SU-DHL-6 (cell line): ENCODE measurements at regions not wholly inside any gene's neighbourhood (a gene's known extent, or its start where the extent isn't known, plus 50 kb on each side); places are given as distances from the start of the nearest gene placed in this dataset.

Source experiments
- H2AFZ ChIP-seq: fragments of 200-600 bp; sonication (generic); 2 replicates; pipeline ENCODE4 v1.6.1; 2014; ENCODE audit warnings: low read depth, mild to moderate bottlenecking, moderate library complexity, mixed read lengths, antibody characterized with exemption, low read length; ENCODE audit not compliant: severe bottlenecking
- H3F3A ChIP-seq: fragments of 200-600 bp; shearing (Covaris generic); 2 replicates; pipeline ENCODE4 v1.6.0; 2016; ENCODE audit warnings: antibody characterized with exemption, mild to moderate bottlenecking; ENCODE audit not compliant: insufficient read depth
- H3K27ac ChIP-seq: fragments of 200-600 bp; sonication (generic); 2 replicates; pipeline ENCODE4 v1.5.1; 2016; ENCODE audit warnings: low read depth, mild to moderate bottlenecking, low read length, moderate library complexity, mixed read lengths
- H3K27me3 ChIP-seq: fragments of 200-600 bp; sonication (generic), shearing (Covaris generic); 2 replicates; pipeline ENCODE4 v1.6.0; 2014; ENCODE audit warnings: mild to moderate bottlenecking, low read length
- H3K36me3 ChIP-seq: fragments of 200-600 bp; sonication (generic); 2 replicates; pipeline ENCODE4 v1.6.1; 2014; ENCODE audit warnings: mild to moderate bottlenecking, low read length, mixed read lengths
- H3K4me2 ChIP-seq: fragments of 300-600, 200-600 bp; shearing (Covaris generic), sonication (generic); 2 replicates; pipeline ENCODE4 v1.6.0; 2014; ENCODE audit warnings: low read length, low read depth, mild to moderate bottlenecking; ENCODE audit not compliant: poor library complexity, severe bottlenecking
- H3K4me3 ChIP-seq: fragments of 200-600 bp; sonication (generic); 2 replicates; pipeline ENCODE4 v1.5.1; 2014; ENCODE audit warnings: antibody characterized with exemption, low read length, mild to moderate bottlenecking, mixed read lengths; ENCODE audit not compliant: insufficient read depth, poor library complexity, severe bottlenecking
- H3K79me2 ChIP-seq: fragments of 200-600 bp; sonication (generic); 2 replicates; pipeline ENCODE4 v1.6.1; 2014; ENCODE audit warnings: mild to moderate bottlenecking, low read length, moderate library complexity; ENCODE audit not compliant: insufficient read depth
- H3K9ac ChIP-seq: fragments of 200-600 bp; sonication (generic); 2 replicates; pipeline ENCODE4 v1.7.0; 2014; ENCODE audit warnings: mild to moderate bottlenecking, low read length
- H3K9me2 ChIP-seq: fragments of 200-600 bp; sonication (generic); replicated peaks from 2 replicates; pipeline ENCODE4 v1.6.1; 2014; ENCODE audit warnings: low read length; ENCODE audit not compliant: insufficient read depth
- H3K9me3 ChIP-seq: fragments of 200-600 bp; sonication (generic); 2 replicates; pipeline ENCODE4 v1.6.1; 2014; ENCODE audit warnings: low read length, mixed read lengths; ENCODE audit not compliant: insufficient read depth
- H4K20me1 ChIP-seq: fragments of 200-600 bp; sonication (generic); 2 replicates; pipeline ENCODE4 v1.6.1; 2014; ENCODE audit warnings: low read depth, mild to moderate bottlenecking, antibody characterized with exemption, low read length, moderate library complexity, mixed read lengths
- EZH2phosphoT487 ChIP-seq: fragments of 200-600 bp; sonication (generic), shearing (Covaris generic); conservative IDR thresholded peaks from 2 replicates; pipeline ENCODE4 v1.6.1; 2018; ENCODE audit warnings: mild to moderate bottlenecking, antibody characterized with exemption, low read length, moderate library complexity, mixed read lengths
- TF ChIP-seq, protein P1 (sequence below): fragments of 200-600 bp; sonication (generic); IDR thresholded peaks from one replicate; pipeline ENCODE4 v1.5.1; 2017; ENCODE audit warnings: antibody characterized with exemption, mild to moderate bottlenecking, low read length, moderate library complexity; ENCODE audit not compliant: insufficient read depth, poor library complexity, severe bottlenecking

DNA sequence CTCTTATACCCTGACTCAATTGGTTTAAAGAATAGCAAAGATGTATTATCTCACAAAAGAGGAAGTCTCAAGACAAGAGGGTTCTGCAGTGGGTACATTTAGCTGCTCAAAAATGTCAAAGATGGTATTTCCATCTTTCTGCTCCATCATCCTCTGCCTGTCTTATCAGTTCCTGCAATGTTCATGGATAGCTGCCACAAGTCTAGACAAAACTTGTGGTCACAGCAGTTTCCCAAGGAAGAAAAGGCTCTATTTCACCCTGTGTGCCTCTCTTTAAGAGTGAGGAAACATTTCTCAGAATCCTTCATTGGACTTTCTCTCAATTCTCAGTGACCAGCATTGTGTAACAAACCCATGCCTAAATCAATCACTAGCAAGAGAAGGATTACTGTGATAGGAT lies 634.2 kb upstream of the AUTS2 start:
- Histone ChIP-seq H3K36me3 (no peaks in the 10 kb centered on the region), H3K27me3 (peaks cover 3% of the 10 kb centered on the region; the same call in 1 of the 2 replicates), H3K27ac (no peak overlapping the region), H3K79me2 (no peaks in the 10 kb centered on the region), H3K9ac (no peak overlapping the region), H3K9me2 (peaks cover 4% of the 10 kb centered on the region; the same call in 1 of the 2 replicates), H3K9me3 (no peaks in the 10 kb centered on the region), H3K4me3 (no peak overlapping the region), H3K4me2 (no peak overlapping the region), H2AFZ (no peak overlapping the region), H4K20me1 (no peaks in the 10 kb centered on the region), H3F3A (no peaks in the 10 kb centered on the region)
- TF ChIP-seq, protein P1, sequence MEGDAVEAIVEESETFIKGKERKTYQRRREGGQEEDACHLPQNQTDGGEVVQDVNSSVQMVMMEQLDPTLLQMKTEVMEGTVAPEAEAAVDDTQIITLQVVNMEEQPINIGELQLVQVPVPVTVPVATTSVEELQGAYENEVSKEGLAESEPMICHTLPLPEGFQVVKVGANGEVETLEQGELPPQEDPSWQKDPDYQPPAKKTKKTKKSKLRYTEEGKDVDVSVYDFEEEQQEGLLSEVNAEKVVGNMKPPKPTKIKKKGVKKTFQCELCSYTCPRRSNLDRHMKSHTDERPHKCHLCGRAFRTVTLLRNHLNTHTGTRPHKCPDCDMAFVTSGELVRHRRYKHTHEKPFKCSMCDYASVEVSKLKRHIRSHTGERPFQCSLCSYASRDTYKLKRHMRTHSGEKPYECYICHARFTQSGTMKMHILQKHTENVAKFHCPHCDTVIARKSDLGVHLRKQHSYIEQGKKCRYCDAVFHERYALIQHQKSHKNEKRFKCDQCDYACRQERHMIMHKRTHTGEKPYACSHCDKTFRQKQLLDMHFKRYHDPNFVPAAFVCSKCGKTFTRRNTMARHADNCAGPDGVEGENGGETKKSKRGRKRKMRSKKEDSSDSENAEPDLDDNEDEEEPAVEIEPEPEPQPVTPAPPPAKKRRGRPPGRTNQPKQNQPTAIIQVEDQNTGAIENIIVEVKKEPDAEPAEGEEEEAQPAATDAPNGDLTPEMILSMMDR = no peak
- no peak for TF ChIP-seq EZH2phosphoT487

DNA sequence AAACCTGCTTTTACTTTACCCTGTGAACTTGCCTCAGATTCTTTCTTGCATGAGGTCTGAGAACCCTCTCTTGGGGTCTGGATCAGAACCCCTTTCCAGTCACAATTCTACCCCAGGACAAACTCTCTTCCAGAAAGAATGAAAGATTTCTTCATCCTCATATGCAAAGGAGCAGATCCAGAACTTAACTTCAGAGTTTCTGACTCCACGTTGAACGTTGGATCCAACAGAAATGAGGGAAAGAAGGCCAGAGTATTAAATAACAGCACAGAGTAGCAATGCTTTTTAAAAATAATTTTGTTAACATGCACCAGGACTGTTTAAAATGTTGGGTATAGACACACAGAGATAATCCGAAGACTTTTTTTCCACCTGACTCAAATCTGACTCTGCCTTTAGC lies 632.9 kb upstream of the AUTS2 start:
- no peaks in the 10 kb centered on the region for H3K36me3 ChIP-seq
- no peak overlapping the region for H3K4me2 ChIP-seq
- H3K27me3 ChIP-seq = peaks cover 3% of the 10 kb centered on the region; the same call in 1 of the 2 replicates
- no peaks in the 10 kb centered on the region for H3K79me2 ChIP-seq
- no peak overlapping the region for H3K9ac ChIP-seq
- H3K9me3 ChIP-seq = no peaks in the 10 kb centered on the region
- no peak overlapping the region for H3K4me3 ChIP-seq
- H2AFZ ChIP-seq = no peak overlapping the region
- H3F3A ChIP-seq = no peaks in the 10 kb centered on the region
- no peaks in the 10 kb centered on the region for H4K20me1 ChIP-seq
- no peak overlapping the region for H3K27ac ChIP-seq
- peaks cover 4% of the 10 kb centered on the region; the same call in 1 of the 2 replicates for H3K9me2 ChIP-seq
- no peak for TF ChIP-seq EZH2phosphoT487
- TF ChIP-seq, protein P1 = no peak

DNA sequence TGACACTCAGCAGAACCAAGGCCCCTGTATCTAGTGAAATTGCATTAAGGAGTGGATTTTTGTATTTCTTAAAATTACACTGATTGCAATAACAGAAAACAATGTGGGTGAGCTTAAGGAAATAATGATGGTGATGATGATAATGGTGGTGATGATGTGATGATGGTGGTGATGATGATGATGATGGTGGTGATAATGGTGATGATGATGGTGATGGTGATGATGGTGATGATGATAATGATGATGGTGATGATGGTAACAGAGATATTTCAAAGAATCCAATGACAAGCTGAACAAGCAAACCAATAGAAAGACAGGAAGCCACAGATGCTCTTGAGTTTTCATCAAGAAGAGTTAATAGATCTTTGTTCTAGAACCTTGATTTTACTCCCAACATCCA lies 630.7 kb upstream of the AUTS2 start:
- Histone ChIP-seq H3K9me3 (no peaks in the 10 kb centered on the region), H4K20me1 (no peaks in the 10 kb centered on the region), H3K79me2 (no peaks in the 10 kb centered on the region), H3K27ac (no peak overlapping the region), H3K9ac (no peak overlapping the region), H3K27me3 (peaks cover 3% of the 10 kb centered on the region; the same call in 1 of the 2 replicates), H3F3A (no peaks in the 10 kb centered on the region), H3K9me2 (peaks cover 4% of the 10 kb centered on the region; the same call in 1 of the 2 replicates), H3K4me2 (no peak overlapping the region), H2AFZ (no peak overlapping the region), H3K4me3 (no peak overlapping the region), H3K36me3 (no peaks in the 10 kb centered on the region)
- TF ChIP-seq, protein P1 = no peak
- TF ChIP-seq EZH2phosphoT487 = no peak
